WERI-Rb-1 (cell line): ENCODE measurements at regions not wholly inside any gene's neighbourhood (a gene's known extent, or its start where the extent isn't known, plus 50 kb on each side); places are given as distances from the start of the nearest gene placed in this dataset.
"Not testable (repeated sequence)": the region's sequence is repeated elsewhere in the genome, so short reads cannot be mapped to it uniquely, and the experiment has no call there.

Experiments used
- DNase-seq: peaks from one replicate; pipeline ENCODE4 v3.0.0-alpha.2; 2020
- H3K27ac ChIP-seq: fragments of 250-450 bp; sonication (Bioruptor Pico); 2 replicates; pipeline ENCODE4 v1.5.1; 2020; ENCODE audit warnings: mild to moderate bottlenecking, moderate library complexity
- H3K27me3 ChIP-seq: fragments of 250-450 bp; sonication (Bioruptor Pico); 2 replicates; pipeline ENCODE4 v1.5.1; 2021; ENCODE audit warnings: mild to moderate bottlenecking, low read depth, moderate library complexity; ENCODE audit not compliant: insufficient read depth, severe bottlenecking
- H3K36me3 ChIP-seq: fragments of 250-450 bp; sonication (Bioruptor Pico); 2 replicates; pipeline ENCODE4 v1.5.1; 2020; ENCODE audit warnings: mild to moderate bottlenecking, moderate library complexity
- H3K4me3 ChIP-seq: 2 replicates; pipeline ENCODE4 v1.5.1; 2011; ENCODE audit warnings: low read depth, mild to moderate bottlenecking, control low read depth, low read length
- H3K9me3 ChIP-seq: fragments of 250-450 bp; sonication (Bioruptor Pico); 2 replicates; pipeline ENCODE4 v1.5.1; 2021; ENCODE audit warnings: mild to moderate bottlenecking, moderate library complexity; ENCODE audit not compliant: severe bottlenecking
- TF ChIP-seq, protein P1 (sequence below): IDR thresholded peaks from 2 replicates; pipeline ENCODE4 v1.5.1; 2011; ENCODE audit warnings: low read depth, mild to moderate bottlenecking, control low read depth, inconsistent platforms, low read length

DNA sequence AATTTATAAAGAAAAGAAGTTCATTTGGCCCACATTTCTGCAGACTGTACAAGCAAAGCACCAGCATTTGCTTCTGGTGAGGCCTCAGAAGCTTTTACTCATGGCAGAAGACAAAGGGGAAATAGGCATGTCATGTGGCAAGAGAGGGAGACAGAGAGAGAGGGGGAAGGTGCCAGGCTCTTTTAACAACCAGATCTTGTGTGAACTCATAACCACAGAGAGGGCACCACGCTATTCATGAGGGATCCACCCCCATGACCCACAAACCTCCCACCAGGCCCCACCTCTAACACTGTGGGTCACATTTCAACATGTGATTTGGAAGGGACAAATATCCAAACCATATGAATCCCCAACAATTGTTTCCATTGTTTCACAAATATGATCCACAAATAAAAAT is 467.9 kb downstream of the SIPA1L2 start:
- Histone ChIP-seq H3K9me3 (peaks cover 6% of the 10 kb centered on the region), H3K4me3 (no peak overlapping the region), H3K36me3 (no peaks in the 10 kb centered on the region), H3K27ac (no peak overlapping the region), H3K27me3 (peaks cover 3% of the 10 kb centered on the region)
- no peak for DNase-seq
- TF ChIP-seq, protein P1, sequence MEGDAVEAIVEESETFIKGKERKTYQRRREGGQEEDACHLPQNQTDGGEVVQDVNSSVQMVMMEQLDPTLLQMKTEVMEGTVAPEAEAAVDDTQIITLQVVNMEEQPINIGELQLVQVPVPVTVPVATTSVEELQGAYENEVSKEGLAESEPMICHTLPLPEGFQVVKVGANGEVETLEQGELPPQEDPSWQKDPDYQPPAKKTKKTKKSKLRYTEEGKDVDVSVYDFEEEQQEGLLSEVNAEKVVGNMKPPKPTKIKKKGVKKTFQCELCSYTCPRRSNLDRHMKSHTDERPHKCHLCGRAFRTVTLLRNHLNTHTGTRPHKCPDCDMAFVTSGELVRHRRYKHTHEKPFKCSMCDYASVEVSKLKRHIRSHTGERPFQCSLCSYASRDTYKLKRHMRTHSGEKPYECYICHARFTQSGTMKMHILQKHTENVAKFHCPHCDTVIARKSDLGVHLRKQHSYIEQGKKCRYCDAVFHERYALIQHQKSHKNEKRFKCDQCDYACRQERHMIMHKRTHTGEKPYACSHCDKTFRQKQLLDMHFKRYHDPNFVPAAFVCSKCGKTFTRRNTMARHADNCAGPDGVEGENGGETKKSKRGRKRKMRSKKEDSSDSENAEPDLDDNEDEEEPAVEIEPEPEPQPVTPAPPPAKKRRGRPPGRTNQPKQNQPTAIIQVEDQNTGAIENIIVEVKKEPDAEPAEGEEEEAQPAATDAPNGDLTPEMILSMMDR = no peak

DNA sequence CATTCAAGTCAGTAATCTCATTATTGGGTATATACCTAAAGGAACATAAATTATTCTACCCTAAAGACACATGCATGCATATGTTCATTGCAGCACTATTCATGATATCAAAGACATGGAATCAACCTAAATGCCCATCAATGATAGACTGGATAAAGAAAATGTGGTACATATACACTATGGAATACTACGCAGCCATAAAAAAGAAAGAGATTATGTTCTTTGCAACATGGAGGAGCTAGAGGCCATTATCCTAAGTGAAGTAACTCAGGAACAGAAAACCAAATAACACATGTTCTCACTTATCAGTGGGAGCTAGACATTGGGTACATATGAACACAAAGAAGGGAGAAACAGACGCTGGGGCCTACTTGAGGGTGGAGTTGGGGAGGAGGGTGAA is 471.4 kb downstream of the SIPA1L2 start:
- H3K27ac ChIP-seq, H3K36me3 ChIP-seq, DNase-seq, H3K27me3 ChIP-seq, H3K4me3 ChIP-seq, H3K9me3 ChIP-seq: not testable (repeated sequence)

DNA sequence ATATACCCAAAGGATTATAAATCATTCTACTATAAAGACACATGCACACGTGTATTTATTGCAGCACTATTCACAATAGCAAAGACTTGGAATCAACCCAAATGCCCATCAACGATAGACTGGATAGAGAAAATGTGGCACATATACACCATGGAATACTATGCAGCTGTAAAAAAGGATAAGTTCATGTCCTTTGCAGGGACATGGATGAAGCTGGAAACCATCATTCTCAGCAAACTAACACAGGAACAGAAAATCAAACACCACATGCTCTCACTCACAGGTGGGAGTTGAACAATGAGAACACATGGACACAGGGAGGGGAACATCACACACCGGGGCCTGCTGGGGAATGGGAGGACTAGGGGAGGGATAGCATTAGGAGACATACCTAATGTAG is 473.9 kb downstream of the SIPA1L2 start:
- not testable (repeated sequence) for DNase-seq, H3K27ac ChIP-seq, H3K4me3 ChIP-seq, H3K9me3 ChIP-seq, H3K27me3 ChIP-seq, H3K36me3 ChIP-seq

DNA sequence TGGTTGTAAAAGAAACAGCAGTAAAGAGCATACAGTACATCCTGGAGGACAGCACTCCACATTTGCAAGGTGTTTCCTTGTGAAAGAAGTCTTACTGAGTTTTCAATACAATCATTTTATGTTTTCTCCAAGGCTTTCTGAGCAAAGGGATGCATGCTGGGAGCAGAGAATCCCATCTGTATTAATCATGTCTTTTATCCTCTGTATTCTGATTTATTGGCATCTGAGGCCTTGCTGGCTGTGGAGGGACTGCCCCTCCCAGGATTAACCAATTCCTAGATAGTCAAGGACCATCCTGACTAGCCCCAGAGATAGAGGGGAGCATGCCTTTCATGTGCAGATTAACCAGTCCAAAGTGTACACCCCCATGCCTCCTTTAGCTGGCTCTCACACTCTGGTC is 476.3 kb downstream of the SIPA1L2 start:
- no peaks in the 10 kb centered on the region for H3K36me3 ChIP-seq
- DNase-seq = no peak

DNA sequence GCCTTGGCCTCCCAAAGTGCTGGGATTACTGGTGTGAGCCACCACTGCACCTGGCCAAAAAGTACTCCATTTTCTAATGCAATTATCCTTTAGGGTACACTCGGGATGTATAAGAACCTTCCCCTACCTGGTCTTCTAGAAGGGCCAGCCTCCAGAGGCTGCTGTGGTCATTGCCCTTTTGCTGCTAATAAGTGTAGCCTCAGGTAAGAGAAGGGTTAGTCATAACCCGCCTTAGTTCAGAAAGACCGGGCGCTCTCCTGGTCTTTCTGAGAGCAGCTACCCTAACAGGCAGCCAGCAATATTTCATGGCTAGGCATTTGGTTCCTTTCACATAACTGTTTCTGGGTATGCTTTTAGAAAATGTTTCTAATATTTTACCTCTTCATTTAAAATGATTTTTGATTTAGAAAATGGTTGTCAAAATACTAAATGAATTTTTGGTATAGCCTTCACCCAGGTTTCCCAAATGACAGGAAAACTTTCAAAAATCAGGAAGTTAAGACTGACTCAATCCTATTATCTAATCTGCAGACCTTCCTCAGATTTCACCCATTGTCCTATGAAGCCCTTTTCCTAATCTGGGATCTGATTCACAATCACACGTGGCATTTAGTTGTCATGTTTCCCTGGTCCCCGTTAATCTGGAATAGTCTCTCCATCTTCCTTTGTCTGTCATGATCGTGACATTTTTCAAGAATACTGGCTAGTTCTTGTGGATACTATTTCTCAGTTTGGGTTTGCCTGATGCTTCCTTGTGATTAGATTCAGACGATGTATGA is 479.0 kb downstream of the SIPA1L2 start:
- Histone ChIP-seq H3K36me3 (no peaks in the 10 kb centered on the region), H3K4me3 (no peak overlapping the region), H3K27ac (no peak overlapping the region), H3K27me3 (no peaks in the 10 kb centered on the region), H3K9me3 (no peaks in the 10 kb centered on the region)
- DNase-seq = no peak
- TF ChIP-seq, protein P1 = no peak

More for the DNA sequence above, 476.3 kb downstream of the SIPA1L2 start:
- H3K9me3 ChIP-seq = peaks cover 5% of the 10 kb centered on the region
- TF ChIP-seq, protein P1 = no peak
- no peaks in the 10 kb centered on the region for H3K27me3 ChIP-seq
- H3K4me3 ChIP-seq = no peak overlapping the region
- H3K27ac ChIP-seq = no peak overlapping the region

DNA sequence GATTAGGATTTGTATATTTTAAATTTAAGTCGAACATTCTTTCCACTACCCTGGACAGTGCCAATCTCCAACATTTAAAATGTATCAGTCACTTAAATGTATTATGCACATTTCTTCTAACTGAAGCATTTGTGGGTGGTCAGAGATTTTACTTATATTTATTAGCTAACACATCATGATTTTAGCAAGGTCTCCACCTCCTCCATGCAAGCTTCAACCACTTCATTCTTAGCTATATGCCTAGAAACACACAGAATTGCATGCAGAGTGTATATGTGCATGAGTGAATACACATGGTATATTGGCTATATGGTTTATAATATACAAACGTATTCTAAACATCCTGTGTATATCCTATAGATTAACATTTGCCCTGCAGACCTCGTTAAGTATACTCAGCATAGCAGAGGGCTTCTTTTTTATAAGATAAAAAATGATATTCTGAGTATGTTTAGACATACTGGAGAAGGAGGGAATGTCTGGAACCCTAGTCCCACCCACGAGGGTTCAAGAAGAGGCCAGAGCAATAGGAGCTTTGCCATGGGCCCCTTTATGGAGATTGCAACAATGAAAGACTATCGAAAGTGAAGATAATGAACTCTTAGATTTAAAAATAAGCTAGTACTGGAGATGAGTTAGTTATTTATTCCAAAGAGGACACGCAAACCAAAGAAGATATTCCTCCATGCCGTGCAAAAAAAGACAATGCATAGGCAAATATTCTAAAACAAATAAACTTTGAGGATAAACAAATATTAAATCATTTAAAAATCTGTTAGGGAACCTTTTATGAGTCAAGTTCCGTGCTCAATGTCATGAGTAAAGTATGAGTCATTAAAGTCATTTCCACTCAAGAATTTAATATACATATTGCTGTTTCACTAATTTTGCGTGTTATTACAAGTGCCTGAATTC is 480.4 kb downstream of the SIPA1L2 start:
- Histone ChIP-seq H3K36me3 (no peaks in the 10 kb centered on the region), H3K4me3 (no peak overlapping the region), H3K27ac (no peak overlapping the region), H3K27me3 (no peaks in the 10 kb centered on the region), H3K9me3 (no peaks in the 10 kb centered on the region)
- no peak for DNase-seq
- TF ChIP-seq, protein P1 = no peak
